HG03045 (cell line): ENCODE measurements at regions not wholly inside any gene's neighbourhood (a gene's known extent, or its start where the extent isn't known, plus 50 kb on each side); places are given as distances from the start of the nearest gene placed in this dataset.

ENCODE experiments used
- ATAC-seq: cut with Tn5 transposase; IDR thresholded peaks from one replicate; pipeline ENCODE4 v1.9.1; 2021; ENCODE audit warnings: mild to moderate bottlenecking, moderate library complexity; ENCODE audit not compliant: unreplicated experiment

DNA sequence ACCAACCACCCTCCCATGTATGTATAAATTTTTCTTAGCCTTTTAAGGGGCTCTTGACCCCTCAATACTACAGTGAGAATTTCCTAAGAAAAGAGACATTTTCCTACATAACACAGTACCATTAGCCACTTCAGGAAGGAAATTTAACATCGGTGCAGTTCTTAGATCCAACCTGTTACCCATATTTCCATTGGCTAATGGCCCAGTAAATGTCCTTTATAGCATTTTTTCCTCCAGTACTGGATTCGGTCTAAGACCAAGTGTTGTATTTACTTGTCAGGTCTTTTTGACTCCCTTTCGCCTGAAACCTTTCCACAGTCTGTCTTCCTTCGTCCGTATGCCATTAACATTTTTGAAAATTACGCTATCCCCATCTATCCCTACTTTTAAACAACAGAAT, 173.4 kb upstream of the PMEPA1 start:
- ATAC-seq = no peak

DNA sequence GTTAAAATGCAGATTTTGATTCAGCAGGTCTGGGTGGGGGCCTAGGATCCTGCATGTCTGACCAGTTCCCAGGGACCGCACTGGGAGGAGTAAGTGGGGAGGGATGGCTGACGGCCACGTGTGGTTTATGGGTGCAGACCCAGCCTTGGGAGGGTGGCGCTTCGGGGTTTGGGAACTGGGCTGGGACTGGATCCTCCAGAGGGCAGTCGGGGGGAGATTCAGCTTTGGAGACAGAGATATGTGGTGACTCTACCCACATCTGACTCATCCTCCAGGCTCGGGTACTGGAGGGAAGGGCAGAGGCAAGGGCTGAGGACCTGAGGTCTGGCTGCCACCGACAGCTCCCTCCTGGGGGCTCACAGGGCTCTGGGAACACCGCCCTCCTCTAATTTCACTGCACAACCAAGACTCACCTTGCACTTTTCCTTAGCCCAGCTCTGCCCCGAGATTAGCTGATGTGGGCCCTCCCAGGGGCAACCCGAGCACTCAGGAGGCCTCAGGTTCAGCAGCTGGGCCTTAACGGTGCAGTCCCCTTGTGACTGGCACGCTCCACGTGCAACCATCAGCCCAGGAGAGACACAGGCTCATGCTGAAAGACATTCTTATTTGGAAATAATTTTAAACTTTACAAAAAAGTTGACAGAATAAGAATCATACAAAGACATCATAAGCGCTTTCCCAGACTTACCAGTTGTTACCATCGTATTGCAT, 172.8 kb upstream of the PMEPA1 start:
- no peak for ATAC-seq

GRCh38 chr20:57881466-57882385, 171.9 kb upstream of the PMEPA1 start:
- no peak for ATAC-seq

DNA sequence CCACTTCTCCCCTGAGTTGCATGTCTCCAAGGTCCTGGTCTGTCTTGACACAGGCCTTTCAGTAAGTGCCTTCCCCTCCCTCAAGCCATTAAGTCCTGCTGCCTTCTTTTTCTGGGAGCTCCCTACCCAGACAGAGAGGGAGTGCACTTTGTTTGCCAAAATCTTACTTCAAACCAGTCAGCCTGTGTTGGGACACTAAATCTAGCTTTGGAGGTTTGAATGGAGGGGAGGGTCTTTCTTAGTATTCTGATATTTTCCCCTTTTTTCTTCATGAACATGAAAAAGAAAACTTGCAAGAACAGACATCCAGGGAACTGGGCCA, 170.7 kb upstream of the PMEPA1 start:
- ATAC-seq = no peak

GRCh38 chr20:57879779-57880570, 170.2 kb upstream of the PMEPA1 start:
- no peak for ATAC-seq

GRCh38 chr20:57879437-57879778, 169.6 kb upstream of the PMEPA1 start:
- ATAC-seq = no peak

DNA sequence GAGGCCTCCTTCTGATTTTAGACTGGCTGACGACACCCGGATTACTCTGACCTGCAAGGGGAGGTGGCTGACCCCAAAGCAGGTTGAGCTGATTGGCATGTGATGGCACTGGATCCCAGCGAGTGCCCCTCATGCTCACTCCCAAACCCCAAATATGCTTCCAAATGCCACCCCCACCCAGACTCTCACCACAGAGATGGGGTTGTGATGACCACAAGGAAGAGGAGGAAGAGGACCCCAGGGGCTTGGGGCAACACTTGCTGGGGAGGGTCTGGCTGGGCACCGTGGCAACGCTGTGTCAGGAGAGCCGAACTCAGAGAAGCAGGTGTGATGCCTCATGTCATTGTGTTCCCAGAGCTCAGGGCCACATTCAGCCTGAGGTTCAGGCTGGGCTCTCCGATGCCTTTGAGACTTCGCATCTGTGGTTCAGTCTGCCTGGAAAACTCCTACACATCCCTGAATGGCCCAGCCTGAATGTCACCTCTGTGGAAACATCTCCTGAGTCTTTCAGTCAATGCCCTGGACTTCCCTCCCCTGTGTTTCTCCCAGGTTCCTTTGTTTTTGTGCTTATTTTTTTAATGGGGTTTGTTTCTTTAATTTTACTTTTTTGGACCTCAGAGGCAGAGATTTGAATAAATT, 169.1 kb upstream of the PMEPA1 start:
- ATAC-seq = no peak

- no peak for ATAC-seq
Measured at GRCh38 chr20:57877995-57878394, 168.2 kb upstream of the PMEPA1 start.

GRCh38 chr20:57877131-57877824, 167.5 kb upstream of the PMEPA1 start:
- ATAC-seq = no peak

DNA sequence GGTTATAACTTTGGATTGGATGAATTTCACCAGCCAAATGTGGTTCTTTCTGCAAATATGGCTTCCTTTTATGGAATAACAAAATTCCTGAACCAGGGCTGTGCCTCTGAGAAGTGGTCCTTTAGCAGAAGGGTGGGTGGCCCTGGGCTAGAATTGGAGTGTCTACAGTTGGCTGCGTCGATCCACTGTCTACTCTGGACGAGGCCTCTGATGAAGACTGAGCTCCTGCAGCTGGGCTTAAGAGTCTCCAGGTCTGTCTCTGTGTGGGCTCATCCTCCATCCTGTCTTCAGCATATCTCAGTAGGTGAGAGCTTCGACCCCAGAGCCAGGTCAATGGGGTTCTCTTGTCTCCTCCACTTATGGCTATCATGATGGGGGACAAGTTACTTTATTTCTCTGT, 166.3 kb upstream of the PMEPA1 start:
- no peak for ATAC-seq

DNA sequence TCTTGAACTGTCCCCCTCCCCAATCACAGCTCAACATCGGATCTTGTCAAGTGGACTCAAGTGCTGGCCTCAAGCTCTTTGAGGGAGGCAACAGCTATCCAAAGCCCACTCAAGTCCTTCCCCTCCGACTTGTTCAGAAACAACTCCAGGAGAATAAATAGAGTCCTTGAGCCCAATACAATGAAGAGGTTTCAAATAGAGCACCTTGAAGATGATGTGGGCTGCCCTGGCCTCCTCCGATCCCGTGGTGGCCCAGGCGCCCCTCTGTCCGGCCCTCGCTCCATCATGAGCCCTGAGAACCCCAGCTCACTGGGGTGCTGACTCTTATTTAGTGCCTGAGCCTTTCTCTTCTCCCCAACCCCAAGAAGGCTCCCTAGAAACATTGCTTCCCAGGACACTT, 164.3 kb upstream of the PMEPA1 start:
- ATAC-seq = no peak

DNA sequence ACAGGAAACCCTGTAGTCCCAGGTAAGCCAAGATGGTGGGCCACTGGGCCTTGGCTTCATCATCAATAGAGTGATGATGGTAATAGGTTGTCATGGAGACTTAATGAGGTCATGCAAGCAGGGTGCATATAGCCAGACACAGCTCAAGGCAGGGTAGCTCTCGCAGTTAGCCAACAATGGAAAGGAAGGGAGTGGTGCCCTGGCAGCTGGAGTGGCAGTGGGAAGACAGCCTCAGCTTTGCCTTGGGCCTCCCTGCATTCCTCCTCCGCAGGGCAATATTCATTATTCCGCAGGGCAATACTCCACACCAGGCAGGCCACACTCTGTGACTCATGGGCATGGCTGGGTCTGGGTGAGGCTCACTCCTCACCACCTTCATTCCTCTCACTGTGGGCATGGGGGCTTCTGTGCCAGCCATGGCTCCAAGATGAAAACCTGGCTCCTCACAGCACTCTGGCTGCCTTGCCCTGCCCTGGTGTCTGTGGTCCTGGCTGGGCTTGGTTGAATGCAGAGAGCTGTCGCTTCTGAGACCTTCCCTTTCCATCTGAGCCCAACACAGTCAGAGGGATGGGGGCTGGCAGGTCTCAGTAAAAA, 163.1 kb upstream of the PMEPA1 start:
- ATAC-seq = no peak

- ATAC-seq = no peak
Measured at GRCh38 chr20:57871237-57871632, 161.4 kb upstream of the PMEPA1 start.

GRCh38 chr20:57870597-57871236, 160.9 kb upstream of the PMEPA1 start:
- no peak for ATAC-seq

GRCh38 chr20:57869951-57870315, 160.1 kb upstream of the PMEPA1 start:
- ATAC-seq = no peak

- no peak for ATAC-seq
Measured at GRCh38 chr20:57869291-57869950, 159.6 kb upstream of the PMEPA1 start.

GRCh38 chr20:57868310-57868709, 158.5 kb upstream of the PMEPA1 start:
- no peak for ATAC-seq

- ATAC-seq = no peak
Measured at GRCh38 chr20:57867807-57868206, 158.0 kb upstream of the PMEPA1 start.

GRCh38 chr20:57867181-57867803, 157.5 kb upstream of the PMEPA1 start:
- no peak for ATAC-seq
